B cell (primary cell): ENCODE measurements at regions not wholly inside any gene's neighbourhood (a gene's known extent, or its start where the extent isn't known, plus 50 kb on each side); places are given as distances from the start of the nearest gene placed in this dataset.
A peak's percentile ranks its signal among the peaks of the same experiment; 100 is the strongest.

ENCODE experiments used
- ATAC-seq: fragments of 200-7000 bp; cut with Tn5 transposase; one replicate; pipeline ENCODE4 v1.10.0; 2021; ENCODE audit warnings: low read depth, mild to moderate bottlenecking, moderate number of reproducible peaks, moderate library complexity
- CTCF ChIA-PET: fragments of 350-600 bp; sonication (Branson Sonifier 250); formaldehyde crosslinking; loops from one replicate; lab custom pipeline; 2021; ENCODE audit warnings: antibody characterized with exemption, inconsistent platforms; lab: Charles Lee
- POLR2A ChIA-PET: fragments of 350-600 bp; sonication (Branson Sonifier 250); formaldehyde crosslinking; loops from one replicate; lab custom pipeline; 2021; ENCODE audit warnings: antibody characterized with exemption; lab: Charles Lee
- DNase-seq: peaks from one replicate; pipeline ENCODE4 v3.0.0; 2013
- H2AFZ ChIP-seq: 2 replicates; pipeline ENCODE4 v1.6.1; 2012; ENCODE audit warnings: mild to moderate bottlenecking, low read depth, low read length; ENCODE audit not compliant: insufficient read depth, poor library complexity, severe bottlenecking
- H3K27ac ChIP-seq, 2 donors: 1 replicate in 1 of 2; 2 replicates in 1 of 2; pipeline ENCODE4 v1.5.1; 2012 to 2013; ENCODE audit warnings: low read length in 2 of 2, mild to moderate bottlenecking in 2 of 2, moderate library complexity in 1 of 2
- H3K27me3 ChIP-seq, 4 experiments: fragments of 200-600 bp in 1 of 4; sonication (generic) in 1 of 4; replicated peaks in 1 of 4; 1 replicate in 2 of 4; 2 replicates in 2 of 4; pipeline versions ENCODE4 v1.6.1 to v1.7.0; 2013 to 2016; ENCODE audit warnings: low read length in 3 of 4, mild to moderate bottlenecking in 2 of 4, mixed read lengths in 1 of 4, moderate library complexity in 1 of 4; ENCODE audit not compliant: insufficient read depth in 4 of 4, control insufficient read depth in 3 of 4; ENCODE audit errors: control extremely low read depth in 1 of 4
- H3K36me3 ChIP-seq, 2 experiments: replicated peaks in 1 of 2; 1 replicate in 1 of 2; 2 replicates in 1 of 2; pipeline versions ENCODE4 v1.6.1 to v1.7.1; 2013; ENCODE audit warnings: low read length in 1 of 2; ENCODE audit not compliant: insufficient read depth in 2 of 2, control insufficient read depth in 1 of 2; ENCODE audit errors: control extremely low read depth in 1 of 2, extremely low read depth in 1 of 2
- H3K4me1 ChIP-seq, 2 donors: fragments of 200-600 bp in 1 of 2; sonication (generic) in 1 of 2; 1 replicate in 1 of 2; 2 replicates in 1 of 2; pipeline versions ENCODE4 v1.5.1 to v1.6.1; 2013 to 2017; ENCODE audit warnings: low read length in 2 of 2; ENCODE audit not compliant: control insufficient read depth in 2 of 2, insufficient read depth in 2 of 2
- H3K4me2 ChIP-seq: replicated peaks from 2 replicates; pipeline ENCODE3; 2012; ENCODE audit warnings: mild to moderate bottlenecking, low read depth, low read length; ENCODE audit not compliant: poor library complexity, severe bottlenecking
- H3K4me3 ChIP-seq, 5 experiments: fragments of 200-600 bp in 1 of 5; sonication (generic) in 1 of 5; 1 replicate in 3 of 5; 2 replicates in 2 of 5; pipeline versions ENCODE4 v1.5.1 to v1.7.0; 2011 to 2016; ENCODE audit warnings: low read length in 4 of 5, mild to moderate bottlenecking in 4 of 5, low read depth in 2 of 5, control low read depth in 1 of 5, moderate library complexity in 1 of 5; ENCODE audit not compliant: insufficient read depth in 1 of 5; ENCODE audit errors: control extremely low read depth in 1 of 5, extremely low read depth in 1 of 5
- H3K79me2 ChIP-seq: fragments of 200-600 bp; sonication (generic); one replicate; pipeline ENCODE4 v1.6.0; 2016; ENCODE audit warnings: low read length; ENCODE audit not compliant: control insufficient read depth, insufficient read depth
- H3K9ac ChIP-seq: fragments of 200-600 bp; sonication (generic); 2 replicates; pipeline ENCODE4 v1.6.1; 2017; ENCODE audit warnings: mild to moderate bottlenecking, low read length, moderate library complexity
- H3K9me3 ChIP-seq, 3 donors: one replicate each; pipeline versions ENCODE4 v1.6.1 to v1.7.1; 2013; ENCODE audit warnings: low read length in 2 of 3; ENCODE audit not compliant: control insufficient read depth in 2 of 3, insufficient read depth in 1 of 3; ENCODE audit errors: control extremely low read depth in 1 of 3
- H4K20me1 ChIP-seq: 2 replicates; pipeline ENCODE4 v1.6.0; 2012; ENCODE audit warnings: mild to moderate bottlenecking, low read length; ENCODE audit not compliant: insufficient read depth, control insufficient read depth, poor library complexity, severe bottlenecking
- H3K27ac Mint-ChIP-seq: one replicate; pipeline ENCODE4 v1.8.0; 2021; ENCODE audit warnings: mixed read lengths
- H3K27me3 Mint-ChIP-seq: one replicate; pipeline ENCODE4 v1.8.0; 2021; ENCODE audit warnings: mixed read lengths
- H3K4me1 Mint-ChIP-seq: one replicate; pipeline ENCODE4 v1.8.0; 2021; ENCODE audit warnings: mixed read lengths
- H3K4me3 Mint-ChIP-seq: one replicate; pipeline ENCODE4 v1.8.0; 2021; ENCODE audit warnings: mixed read lengths
- H3K9me3 Mint-ChIP-seq: one replicate; pipeline ENCODE4 v1.8.0; 2022; ENCODE audit warnings: mixed read lengths; ENCODE audit not compliant: insufficient read depth
- EZH2 ChIP-seq: IDR thresholded peaks from 2 replicates; pipeline ENCODE4 v1.6.1; 2012; ENCODE audit warnings: borderline replicate concordance, low read depth, mild to moderate bottlenecking, moderate library complexity, low read length; ENCODE audit not compliant: insufficient read depth, poor library complexity, severe bottlenecking
- WGBS: methylation state at CpG from one replicate; pipeline ENCODE4 v1.1.5; 2013; ENCODE audit warnings: missing lambda C conversion rate; ENCODE audit not compliant: insufficient coverage; 5-methylcytosine and 5-hydroxymethylcytosine counted together
- intact Hi-C: fragments of 100-400 bp; cut with micrococcal nuclease; formaldehyde crosslinking; loops from one replicate; pipeline ENCODE4 v1.10.0; 2022
- TF ChIP-seq, protein P1 (sequence below): fragments of 200-600 bp; IDR thresholded peaks from one replicate; pipeline ENCODE4 v1.8.0; 2022; ENCODE audit warnings: antibody characterized with exemption, mild to moderate bottlenecking

DNA sequence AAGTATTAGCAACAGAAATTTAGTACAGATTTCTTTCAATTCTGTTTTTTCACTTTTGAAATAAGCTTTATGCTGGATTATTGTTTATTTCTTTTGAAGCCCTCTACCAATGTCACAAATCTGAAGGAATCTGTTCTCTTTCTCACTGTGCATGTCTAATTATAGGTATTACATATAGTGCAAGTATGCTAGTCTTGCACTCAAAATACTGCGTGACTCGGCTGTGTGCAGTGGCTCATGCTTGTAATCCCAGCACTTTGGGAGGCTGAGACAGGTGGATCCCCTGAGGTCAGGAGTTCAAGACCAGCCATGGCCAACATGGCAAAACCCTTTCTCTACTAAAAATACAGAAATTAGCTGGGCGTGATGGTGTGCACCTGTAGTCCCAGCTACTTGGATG is 95.8 kb upstream of the PLAAT1 start:
- no peak for TF ChIP-seq EZH2
- TF ChIP-seq, protein P1, sequence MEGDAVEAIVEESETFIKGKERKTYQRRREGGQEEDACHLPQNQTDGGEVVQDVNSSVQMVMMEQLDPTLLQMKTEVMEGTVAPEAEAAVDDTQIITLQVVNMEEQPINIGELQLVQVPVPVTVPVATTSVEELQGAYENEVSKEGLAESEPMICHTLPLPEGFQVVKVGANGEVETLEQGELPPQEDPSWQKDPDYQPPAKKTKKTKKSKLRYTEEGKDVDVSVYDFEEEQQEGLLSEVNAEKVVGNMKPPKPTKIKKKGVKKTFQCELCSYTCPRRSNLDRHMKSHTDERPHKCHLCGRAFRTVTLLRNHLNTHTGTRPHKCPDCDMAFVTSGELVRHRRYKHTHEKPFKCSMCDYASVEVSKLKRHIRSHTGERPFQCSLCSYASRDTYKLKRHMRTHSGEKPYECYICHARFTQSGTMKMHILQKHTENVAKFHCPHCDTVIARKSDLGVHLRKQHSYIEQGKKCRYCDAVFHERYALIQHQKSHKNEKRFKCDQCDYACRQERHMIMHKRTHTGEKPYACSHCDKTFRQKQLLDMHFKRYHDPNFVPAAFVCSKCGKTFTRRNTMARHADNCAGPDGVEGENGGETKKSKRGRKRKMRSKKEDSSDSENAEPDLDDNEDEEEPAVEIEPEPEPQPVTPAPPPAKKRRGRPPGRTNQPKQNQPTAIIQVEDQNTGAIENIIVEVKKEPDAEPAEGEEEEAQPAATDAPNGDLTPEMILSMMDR, result no peak
- Histone ChIP-seq H3K4me1 (no peaks in the 10 kb centered on the region), H3K27me3 (no peaks in the 10 kb centered on the region), H3K9me3 (no peaks in the 10 kb centered on the region), H3K4me2 (no peak overlapping the region), H3K27ac (no peak overlapping the region), H3K36me3 (no peaks in the 10 kb centered on the region), H3K4me3 (no peak overlapping the region), H3K9ac (no peak overlapping the region), H3K79me2 (no peaks in the 10 kb centered on the region), H2AFZ (no peak overlapping the region), H4K20me1 (no peaks in the 10 kb centered on the region)
- intact Hi-C loops, result no loop called here
- ATAC-seq (no peak), DNase-seq (no peak)
- H3K4me3 Mint-ChIP-seq, result no peak overlapping the region
- H3K9me3 Mint-ChIP-seq, result no peaks in the 10 kb centered on the region
- H3K27ac Mint-ChIP-seq, result no peak overlapping the region
- POLR2A ChIA-PET, result no interaction called here
- no peaks in the 10 kb centered on the region for H3K4me1 Mint-ChIP-seq
- 100% methylated on average over 3 of the region's 3 CpGs for WGBS
- no peaks in the 10 kb centered on the region for H3K27me3 Mint-ChIP-seq
- CTCF ChIA-PET, result no interaction called here

DNA sequence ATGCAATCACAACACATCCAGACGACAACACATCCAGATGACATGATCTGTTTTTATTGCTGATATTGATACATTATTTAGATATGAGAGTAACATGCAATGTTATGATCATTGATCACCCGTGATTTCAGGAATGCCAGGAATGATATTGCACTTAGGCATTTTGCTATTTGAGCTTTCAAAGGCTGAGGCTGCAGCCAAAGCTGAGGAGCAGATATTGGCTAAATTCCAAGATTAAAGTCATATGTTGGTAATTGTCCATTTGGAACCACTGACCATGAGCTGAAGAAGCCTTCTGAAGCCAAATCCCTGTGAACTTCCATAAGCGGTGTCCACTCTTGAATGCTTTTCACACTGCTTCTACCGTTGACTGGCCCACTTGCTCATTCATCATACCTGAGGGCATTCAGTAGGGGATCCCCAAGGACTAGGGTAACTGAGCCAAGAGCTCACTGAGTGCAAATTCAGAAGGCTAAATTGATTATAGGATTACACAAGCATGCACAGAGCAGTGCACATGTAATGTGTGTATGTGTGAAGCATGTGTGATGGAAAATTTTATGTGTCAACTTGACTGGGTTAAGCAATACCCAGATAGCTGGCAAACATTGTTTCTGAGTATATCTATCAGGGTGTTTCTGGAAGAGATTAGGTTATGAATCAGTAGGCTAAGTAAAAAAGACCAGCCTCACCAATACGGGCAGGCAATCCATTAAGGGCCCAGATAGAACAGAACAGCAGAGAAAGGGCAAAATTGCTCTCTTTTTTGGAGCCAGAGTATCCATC is 92.1 kb upstream of the PLAAT1 start:
- no peak overlapping the region for H3K9ac ChIP-seq
- no peaks in the 10 kb centered on the region for H3K9me3 Mint-ChIP-seq
- no peaks in the 10 kb centered on the region for H3K4me1 ChIP-seq
- H3K4me1 Mint-ChIP-seq, result no peaks in the 10 kb centered on the region
- TF ChIP-seq EZH2, result no peak
- TF ChIP-seq, protein P1, result no peak
- H3K27me3 ChIP-seq, result no peaks in the 10 kb centered on the region
- H3K4me3 Mint-ChIP-seq, result no peak overlapping the region
- no peak overlapping the region for H3K27ac Mint-ChIP-seq
- peak; percentile 1 for DNase-seq
- intact Hi-C loops, result no loop called here
- 88% methylated on average over 3 of the region's 5 CpGs for WGBS
- ATAC-seq, result no peak
- H3K36me3 ChIP-seq, result no peaks in the 10 kb centered on the region
- no peaks in the 10 kb centered on the region for H3K9me3 ChIP-seq
- no peaks in the 10 kb centered on the region for H4K20me1 ChIP-seq
- POLR2A ChIA-PET, result no interaction called here
- H3K79me2 ChIP-seq, result no peaks in the 10 kb centered on the region
- no peak overlapping the region for H3K4me3 ChIP-seq
- no peaks in the 10 kb centered on the region for H3K27me3 Mint-ChIP-seq
- no peak overlapping the region for H3K4me2 ChIP-seq
- CTCF ChIA-PET, result no interaction called here
- no peak overlapping the region for H3K27ac ChIP-seq
- H2AFZ ChIP-seq, result no peak overlapping the region
